ENCODE measurements at regions not wholly inside any gene's neighbourhood (a gene's known extent, or its start where the extent isn't known, plus 50 kb on each side); places are given as distances from the start of the nearest gene placed in this dataset.
"Not testable (repeated sequence)": the region's sequence is repeated elsewhere in the genome, so short reads cannot be mapped to it uniquely, and the experiment has no call there.

GRCh38 chr2:64250063-64250462 is 105.8 kb upstream of the PELI1 start:
- no peak for TF ChIP-seq CTCF (IDR thresholded peaks at IDR 0.05; ENCODE audit: insufficient read depth, low read depth, low read length, missing control alignments)
- no peak overlapping the region for H3K4me3 ChIP-seq (ENCODE audit: low read depth, low read length)
- DNase-seq (ENCODE audit: low read depth): no peak

- TF ChIP-seq CTCF (IDR thresholded peaks at IDR 0.05; ENCODE audit: insufficient read depth, low read depth, low read length, missing control alignments): no peak
- DNase-seq (ENCODE audit: low read depth): no peak
- no peak overlapping the region for H3K4me3 ChIP-seq (ENCODE audit: low read depth, low read length)
These were observed 106.7 kb upstream of the PELI1 start for GRCh38 chr2:64250751-64251423.

GRCh38 chr2:64251497-64252250 is 107.5 kb upstream of the PELI1 start:
- H3K4me3 ChIP-seq (ENCODE audit: low read depth, low read length): no peak overlapping the region
- TF ChIP-seq CTCF (IDR thresholded peaks at IDR 0.05; ENCODE audit: insufficient read depth, low read depth, low read length, missing control alignments): no peak
- no peak for DNase-seq (ENCODE audit: low read depth)

- H3K4me3 ChIP-seq (ENCODE audit: low read depth, low read length); DNase-seq (ENCODE audit: low read depth): not testable (repeated sequence)
These were observed 108.2 kb upstream of the PELI1 start for GRCh38 chr2:64252251-64252978.

- not testable (repeated sequence) for H3K4me3 ChIP-seq (ENCODE audit: low read depth, low read length); DNase-seq (ENCODE audit: low read depth)
These were observed 109.2 kb upstream of the PELI1 start for GRCh38 chr2:64253421-64253820.

GRCh38 chr2:64258566-64258965 is 114.3 kb upstream of the PELI1 start:
- no peak for TF ChIP-seq CTCF (IDR thresholded peaks at IDR 0.05; ENCODE audit: insufficient read depth, low read depth, low read length, missing control alignments)
- no peak for DNase-seq (ENCODE audit: low read depth)
- H3K4me3 ChIP-seq (ENCODE audit: low read depth, low read length): no peak overlapping the region

- H3K4me3 ChIP-seq (ENCODE audit: low read depth, low read length): no peak overlapping the region
- no peak for DNase-seq (ENCODE audit: low read depth)
- TF ChIP-seq CTCF (IDR thresholded peaks at IDR 0.05; ENCODE audit: insufficient read depth, low read depth, low read length, missing control alignments): no peak
These were observed 115.1 kb upstream of the PELI1 start for GRCh38 chr2:64259312-64259711.

Data from GM12865 (cell line).